ENCODE measurements at regions not wholly inside any gene's neighbourhood (a gene's known extent, or its start where the extent isn't known, plus 50 kb on each side); places are given as distances from the start of the nearest gene placed in this dataset.
"Not testable (repeated sequence)": the region's sequence is repeated elsewhere in the genome, so short reads cannot be mapped to it uniquely, and the experiment has no call there.

- DNase-seq, result no peak
Measured at GRCh38 chr4:125760956-125761355, 446.2 kb downstream of the FAT4 start.

GRCh38 chr4:125762537-125762936, 447.8 kb downstream of the FAT4 start:
- no peak for DNase-seq

GRCh38 chr4:125765941-125766340, 451.2 kb downstream of the FAT4 start:
- DNase-seq, result no peak

DNA sequence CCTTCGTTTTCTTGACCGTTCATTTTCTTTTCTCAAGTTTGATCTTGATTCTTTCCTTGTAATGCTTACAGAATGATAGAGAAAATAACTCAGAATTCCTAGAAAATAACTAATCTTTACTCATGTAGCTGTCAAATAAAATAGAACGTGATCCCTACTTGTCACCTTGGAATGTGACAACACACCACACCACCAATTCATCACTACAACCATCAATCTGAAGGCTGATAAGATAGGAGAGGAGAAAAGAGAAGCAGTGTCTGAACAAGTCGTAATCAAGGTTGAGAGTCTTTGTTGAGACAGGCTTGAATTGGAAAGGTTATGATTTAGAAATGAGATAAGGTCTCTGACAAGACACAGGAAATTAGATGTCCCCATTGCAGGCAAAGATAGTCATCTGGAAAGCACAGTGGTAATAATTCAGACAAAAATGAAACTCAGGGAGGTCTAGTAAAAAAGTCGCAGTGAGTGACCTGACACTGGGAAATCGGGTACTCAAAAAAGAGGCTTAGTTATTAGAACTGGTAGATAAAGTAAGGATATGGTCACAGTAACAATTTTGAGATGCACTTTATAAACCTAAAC, 456.2 kb downstream of the FAT4 start:
- no peak for DNase-seq

- no peak for DNase-seq
Measured at GRCh38 chr4:125772680-125773079, 457.9 kb downstream of the FAT4 start.

DNA sequence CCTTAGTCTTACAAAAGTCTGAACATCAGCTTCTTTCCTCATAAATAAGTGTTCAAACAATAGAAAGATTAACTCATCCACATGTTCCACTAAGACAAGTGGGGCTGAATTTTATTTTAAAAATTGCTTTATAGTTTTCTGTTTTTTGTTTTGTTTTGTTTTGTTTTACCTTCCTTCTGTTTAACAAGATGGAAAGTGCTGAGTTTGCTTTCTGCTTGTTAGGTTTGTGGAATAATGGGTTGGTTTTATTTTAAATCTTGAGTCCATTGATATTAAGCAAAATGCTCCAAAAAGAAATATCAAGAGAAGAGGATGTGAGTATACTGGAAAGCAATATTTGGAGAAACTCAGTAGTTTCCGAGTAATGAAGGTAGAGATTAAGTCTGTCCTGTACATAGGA, 458.7 kb downstream of the FAT4 start:
- no peak for DNase-seq

DNA sequence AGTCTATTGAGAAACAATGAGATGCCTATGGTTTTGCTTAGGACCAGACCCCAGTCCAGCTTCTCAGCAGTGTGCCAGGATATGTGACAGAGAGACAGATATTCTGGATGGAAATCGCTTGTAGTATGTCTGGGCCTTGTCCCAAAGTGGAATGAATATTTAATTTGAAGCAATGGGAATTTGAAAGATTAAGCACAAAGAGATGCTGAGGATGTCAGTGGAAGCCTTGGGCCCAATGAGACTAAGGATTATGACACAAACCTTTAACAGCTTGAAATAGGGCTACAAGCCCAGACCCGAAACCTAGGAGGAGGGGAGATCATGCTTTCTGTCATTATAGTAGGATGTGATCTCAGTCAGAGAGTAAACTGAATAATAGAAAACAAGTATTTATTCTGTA, 459.2 kb downstream of the FAT4 start:
- DNase-seq, result no peak

- no peak for DNase-seq
Measured at GRCh38 chr4:125776146-125776545, 461.4 kb downstream of the FAT4 start.

DNA sequence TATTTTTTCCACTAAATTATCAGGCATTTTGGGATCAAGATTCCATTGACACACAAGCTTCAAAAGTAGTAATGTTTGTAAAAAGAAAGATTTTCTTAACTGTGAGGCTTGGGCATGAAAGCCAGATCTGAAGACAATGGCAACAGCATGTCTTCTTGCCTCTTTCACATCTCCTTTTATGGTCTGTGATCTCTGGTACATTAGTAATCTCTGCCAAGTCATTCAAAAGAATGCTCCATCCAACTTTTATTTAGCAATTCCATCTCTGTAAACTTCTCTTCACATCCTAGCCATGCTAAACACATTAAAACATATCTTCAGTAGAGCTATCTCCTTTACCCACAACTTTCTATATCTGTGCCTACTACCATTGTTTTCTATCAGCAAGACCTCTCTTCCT, 465.4 kb downstream of the FAT4 start:
- DNase-seq, result no peak

GRCh38 chr4:125780747-125781146, 466.0 kb downstream of the FAT4 start:
- DNase-seq, result no peak

- no peak for DNase-seq
Measured at GRCh38 chr4:125781651-125782050, 466.9 kb downstream of the FAT4 start.

DNA sequence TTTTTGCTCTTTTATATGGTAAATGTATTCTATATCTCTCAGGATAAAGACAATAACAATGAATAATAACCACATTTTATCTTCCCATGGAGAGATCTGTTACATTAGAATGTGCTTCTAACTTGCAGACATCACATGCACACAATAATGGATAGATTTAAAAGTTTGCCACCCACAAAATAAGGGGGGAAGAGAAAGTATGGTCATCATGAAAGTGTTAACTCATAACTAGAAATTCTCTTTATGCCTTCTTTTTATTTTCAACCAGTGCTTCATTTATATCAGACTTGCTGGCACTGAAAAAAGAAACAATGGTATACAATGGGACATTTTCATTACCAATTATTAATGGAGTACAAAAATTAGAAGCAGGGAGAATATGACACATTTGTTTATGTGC, 470.0 kb downstream of the FAT4 start:
- no peak for DNase-seq

DNA sequence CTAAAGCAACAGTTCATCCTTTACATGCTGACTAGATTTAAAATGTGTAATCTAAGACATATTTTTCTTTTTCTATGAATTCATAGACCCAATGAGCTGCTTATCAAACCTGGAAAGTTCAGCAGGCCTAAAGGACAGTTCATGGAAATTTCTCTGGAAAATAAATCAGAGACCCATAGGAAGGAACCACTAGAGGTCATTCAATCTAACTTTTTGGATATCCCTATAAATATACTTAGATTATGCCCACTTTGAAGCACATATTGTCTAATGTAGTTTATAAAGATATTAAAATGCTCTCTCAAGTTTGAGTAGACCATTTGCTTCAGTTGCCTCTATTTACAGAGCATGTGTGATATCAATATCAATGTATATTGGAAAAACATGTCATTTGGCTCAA, 473.0 kb downstream of the FAT4 start:
- DNase-seq, result no peak

GRCh38 chr4:125789023-125789422, 474.3 kb downstream of the FAT4 start:
- DNase-seq, result no peak

- no peak for DNase-seq
Measured at GRCh38 chr4:125791896-125792295, 477.1 kb downstream of the FAT4 start.

DNA sequence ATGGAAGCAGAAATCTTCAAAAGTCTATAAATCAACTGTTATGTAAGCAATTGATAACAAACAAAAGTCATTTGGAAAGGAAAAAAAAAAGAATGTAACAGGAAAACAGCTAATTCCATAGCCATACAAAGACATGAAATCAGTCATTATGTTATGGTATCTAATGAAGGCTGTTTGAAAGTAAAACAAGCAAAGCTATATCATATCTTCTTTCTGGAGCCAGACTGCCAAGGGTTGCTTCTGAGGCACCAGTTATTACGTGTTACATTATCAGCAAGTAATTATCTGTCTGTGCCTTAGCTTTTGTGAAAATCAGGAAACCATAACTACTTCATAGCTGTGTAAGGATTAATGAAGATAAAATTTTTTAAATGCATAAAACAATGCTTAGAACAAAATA, 480.2 kb downstream of the FAT4 start:
- no peak for DNase-seq

DNA sequence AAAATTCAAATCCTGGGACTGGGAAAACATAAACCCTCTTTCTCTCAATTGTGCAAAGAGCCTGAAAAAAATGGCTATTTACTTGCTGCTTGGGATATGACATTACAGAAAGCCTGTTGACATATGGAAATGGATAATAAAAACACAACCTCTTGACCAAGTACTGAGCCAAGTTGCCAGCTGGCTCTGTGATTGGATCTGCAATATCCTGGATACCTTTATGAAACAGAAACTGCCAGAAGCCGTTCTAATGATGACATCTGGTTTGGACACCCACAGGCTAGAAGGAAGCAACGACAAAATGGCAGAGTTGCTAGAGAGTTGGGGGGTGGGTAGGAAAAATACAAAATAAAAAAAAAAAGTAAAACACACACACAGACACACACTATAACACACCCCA, 481.4 kb downstream of the FAT4 start:
- DNase-seq, result no peak

- DNase-seq, result not testable (repeated sequence)
Measured at GRCh38 chr4:125797621-125798020, 482.9 kb downstream of the FAT4 start.

DNA sequence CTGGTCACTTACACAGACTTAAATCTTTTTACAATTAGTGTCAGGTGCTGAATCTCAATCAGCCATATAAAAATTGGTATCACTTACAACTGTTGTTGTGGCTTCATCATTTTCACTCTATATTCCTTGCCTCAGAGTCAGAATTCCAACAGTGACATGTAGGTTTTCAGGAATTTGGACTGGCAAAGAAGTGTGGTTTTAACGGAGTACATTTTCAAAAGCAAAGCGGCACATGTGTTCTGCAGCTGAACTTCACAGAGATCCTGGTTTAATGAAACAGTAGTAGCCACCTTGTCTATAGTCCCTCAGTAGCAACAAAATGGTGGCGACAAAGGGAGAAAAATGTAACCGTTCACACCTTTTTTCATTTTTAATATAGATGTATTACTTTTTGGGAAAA, 486.6 kb downstream of the FAT4 start:
- DNase-seq, result no peak

DNA sequence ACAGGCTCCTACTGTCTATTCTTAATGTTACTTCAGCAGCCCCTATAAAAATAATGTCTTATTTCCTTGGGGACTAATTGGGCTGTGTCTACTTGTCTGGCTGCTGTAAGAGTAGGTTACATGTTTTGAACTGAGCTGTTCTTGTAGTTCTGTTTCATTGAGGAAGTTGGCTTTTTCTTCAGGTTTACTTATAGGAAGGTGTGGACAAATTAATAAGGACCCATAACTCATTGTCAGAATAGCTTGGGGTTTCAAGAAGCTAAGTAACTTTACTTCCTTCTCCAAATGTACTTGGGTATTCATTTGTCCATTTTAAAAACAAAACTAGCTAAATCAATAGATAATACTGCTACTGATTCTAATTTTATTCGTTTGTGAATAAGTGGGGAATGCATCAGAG, 487.2 kb downstream of the FAT4 start:
- no peak for DNase-seq

- no peak for DNase-seq
Measured at GRCh38 chr4:125808022-125808421, 493.3 kb downstream of the FAT4 start.

DNA sequence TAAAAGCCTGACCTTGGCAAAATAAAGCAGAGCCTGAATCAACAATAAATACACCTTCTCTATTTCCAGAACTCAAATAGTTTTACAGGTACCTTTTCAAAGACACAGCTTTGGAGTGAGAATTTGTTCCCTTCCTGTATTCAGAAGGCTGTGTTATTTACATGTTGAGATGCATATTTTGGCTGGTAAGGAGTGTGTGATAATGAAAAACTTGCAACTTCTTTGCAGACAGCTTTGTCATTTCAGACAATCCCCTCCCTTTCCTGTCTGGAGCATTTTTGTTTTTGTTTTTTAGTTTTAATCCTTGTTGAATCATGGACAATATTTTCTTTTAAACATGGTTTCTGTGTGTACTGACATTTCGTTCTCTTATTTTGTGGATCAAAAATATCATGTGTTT, 493.8 kb downstream of the FAT4 start:
- DNase-seq, result no peak

- no peak for DNase-seq
Measured at GRCh38 chr4:125811892-125812291, 497.1 kb downstream of the FAT4 start.

DNA sequence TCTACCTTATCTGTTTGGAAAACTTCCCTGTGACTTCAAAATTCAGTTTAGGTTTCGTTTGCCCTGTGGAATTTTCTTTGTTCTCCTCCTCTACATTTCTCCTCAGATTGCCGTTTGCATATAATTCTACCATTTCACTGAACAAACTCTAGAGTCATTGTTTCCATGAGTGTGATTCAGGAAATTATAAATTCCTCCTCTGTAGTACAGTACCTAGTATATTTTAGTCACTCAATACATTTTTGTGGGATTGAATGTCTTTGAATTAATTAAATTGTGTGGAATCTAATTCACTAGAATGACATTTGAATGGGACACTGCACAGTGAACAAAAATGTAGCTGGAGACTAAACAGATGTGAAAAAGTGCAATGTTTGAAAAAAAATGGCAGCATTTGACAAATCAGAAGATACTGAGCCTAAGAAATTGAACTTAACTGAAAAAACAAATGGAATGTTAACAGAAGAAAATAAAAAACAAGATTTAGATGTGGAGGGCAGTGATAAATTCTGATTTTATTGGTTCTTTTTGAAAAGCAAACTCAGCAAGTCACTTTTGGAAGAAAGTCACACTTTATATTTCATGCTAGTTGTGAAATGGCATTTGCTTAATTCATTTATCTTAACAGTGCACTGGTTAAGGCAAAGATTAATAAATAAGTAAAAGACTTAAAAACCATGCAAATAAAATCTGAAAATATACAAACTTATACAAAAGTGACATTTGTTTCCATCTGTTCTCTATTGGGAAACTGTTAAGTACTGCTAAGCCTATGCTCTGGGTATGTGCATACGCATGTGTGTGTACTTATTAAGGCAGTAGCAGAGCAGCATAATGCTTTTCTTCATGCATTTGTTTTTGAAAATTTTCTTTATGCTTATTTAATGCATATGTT, 512.3 kb downstream of the FAT4 start:
- no peak for DNase-seq

GRCh38 chr4:125827696-125828052, 512.9 kb downstream of the FAT4 start:
- no peak for DNase-seq
